ENCODE measurements at regions not wholly inside any gene's neighbourhood (a gene's known extent, or its start where the extent isn't known, plus 50 kb on each side); places are given as distances from the start of the nearest gene placed in this dataset.

GRCh38 chr12:74418573-74418972, 119.1 kb upstream of the ATXN7L3B start:
- TF ChIP-seq, protein P1, sequence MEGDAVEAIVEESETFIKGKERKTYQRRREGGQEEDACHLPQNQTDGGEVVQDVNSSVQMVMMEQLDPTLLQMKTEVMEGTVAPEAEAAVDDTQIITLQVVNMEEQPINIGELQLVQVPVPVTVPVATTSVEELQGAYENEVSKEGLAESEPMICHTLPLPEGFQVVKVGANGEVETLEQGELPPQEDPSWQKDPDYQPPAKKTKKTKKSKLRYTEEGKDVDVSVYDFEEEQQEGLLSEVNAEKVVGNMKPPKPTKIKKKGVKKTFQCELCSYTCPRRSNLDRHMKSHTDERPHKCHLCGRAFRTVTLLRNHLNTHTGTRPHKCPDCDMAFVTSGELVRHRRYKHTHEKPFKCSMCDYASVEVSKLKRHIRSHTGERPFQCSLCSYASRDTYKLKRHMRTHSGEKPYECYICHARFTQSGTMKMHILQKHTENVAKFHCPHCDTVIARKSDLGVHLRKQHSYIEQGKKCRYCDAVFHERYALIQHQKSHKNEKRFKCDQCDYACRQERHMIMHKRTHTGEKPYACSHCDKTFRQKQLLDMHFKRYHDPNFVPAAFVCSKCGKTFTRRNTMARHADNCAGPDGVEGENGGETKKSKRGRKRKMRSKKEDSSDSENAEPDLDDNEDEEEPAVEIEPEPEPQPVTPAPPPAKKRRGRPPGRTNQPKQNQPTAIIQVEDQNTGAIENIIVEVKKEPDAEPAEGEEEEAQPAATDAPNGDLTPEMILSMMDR (IDR thresholded peaks at IDR 0.05): no peak
- TF ChIP-seq POLR2AphosphoS5 (IDR thresholded peaks at IDR 0.05; ENCODE audit: low read depth, low read length): no peak
- TF ChIP-seq, protein P2, sequence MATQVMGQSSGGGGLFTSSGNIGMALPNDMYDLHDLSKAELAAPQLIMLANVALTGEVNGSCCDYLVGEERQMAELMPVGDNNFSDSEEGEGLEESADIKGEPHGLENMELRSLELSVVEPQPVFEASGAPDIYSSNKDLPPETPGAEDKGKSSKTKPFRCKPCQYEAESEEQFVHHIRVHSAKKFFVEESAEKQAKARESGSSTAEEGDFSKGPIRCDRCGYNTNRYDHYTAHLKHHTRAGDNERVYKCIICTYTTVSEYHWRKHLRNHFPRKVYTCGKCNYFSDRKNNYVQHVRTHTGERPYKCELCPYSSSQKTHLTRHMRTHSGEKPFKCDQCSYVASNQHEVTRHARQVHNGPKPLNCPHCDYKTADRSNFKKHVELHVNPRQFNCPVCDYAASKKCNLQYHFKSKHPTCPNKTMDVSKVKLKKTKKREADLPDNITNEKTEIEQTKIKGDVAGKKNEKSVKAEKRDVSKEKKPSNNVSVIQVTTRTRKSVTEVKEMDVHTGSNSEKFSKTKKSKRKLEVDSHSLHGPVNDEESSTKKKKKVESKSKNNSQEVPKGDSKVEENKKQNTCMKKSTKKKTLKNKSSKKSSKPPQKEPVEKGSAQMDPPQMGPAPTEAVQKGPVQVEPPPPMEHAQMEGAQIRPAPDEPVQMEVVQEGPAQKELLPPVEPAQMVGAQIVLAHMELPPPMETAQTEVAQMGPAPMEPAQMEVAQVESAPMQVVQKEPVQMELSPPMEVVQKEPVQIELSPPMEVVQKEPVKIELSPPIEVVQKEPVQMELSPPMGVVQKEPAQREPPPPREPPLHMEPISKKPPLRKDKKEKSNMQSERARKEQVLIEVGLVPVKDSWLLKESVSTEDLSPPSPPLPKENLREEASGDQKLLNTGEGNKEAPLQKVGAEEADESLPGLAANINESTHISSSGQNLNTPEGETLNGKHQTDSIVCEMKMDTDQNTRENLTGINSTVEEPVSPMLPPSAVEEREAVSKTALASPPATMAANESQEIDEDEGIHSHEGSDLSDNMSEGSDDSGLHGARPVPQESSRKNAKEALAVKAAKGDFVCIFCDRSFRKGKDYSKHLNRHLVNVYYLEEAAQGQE (IDR thresholded peaks at IDR 0.05; ENCODE audit: insufficient read depth in 1 of 2, low read depth in 2 of 2, low read length in 1 of 2): no peak

All from Panc1 (cell line).